HEK293 (cell line): ENCODE measurements at regions not wholly inside any gene's neighbourhood (a gene's known extent, or its start where the extent isn't known, plus 50 kb on each side); places are given as distances from the start of the nearest gene placed in this dataset.

Source experiments
- CTCF ChIA-PET: fragments of 350-600 bp; formaldehyde crosslinking; extraction: SDS; loops from one replicate; lab custom pipeline; 2021; ENCODE audit warnings: antibody characterized with exemption; lab: Yijun Ruan, JAX
- POLR2A ChIA-PET: fragments of 300-600 bp; formaldehyde crosslinking; extraction: SDS; loops from one replicate; lab custom pipeline; 2020; ENCODE audit warnings: antibody characterized with exemption, inconsistent platforms; lab: Yijun Ruan, JAX
- H3K27ac ChIP-seq: fragments of 200-500 bp; sonication (Bioruptor generic); 2 replicates; pipeline ENCODE4 v1.5.1; 2014; ENCODE audit warnings: low read depth, low read length, control low read depth, inconsistent platforms; ENCODE audit errors: extremely low read depth
- H3K36me3 ChIP-seq, 2 experiments: fragments of 200-500 bp in 1 of 2; sonication (Bioruptor generic) in 1 of 2; 1 replicate in 1 of 2; 2 replicates in 1 of 2; pipeline ENCODE4 v1.5.1; 2014 to 2017; ENCODE audit warnings: inconsistent platforms in 2 of 2, low read length in 2 of 2; ENCODE audit not compliant: control insufficient read depth in 2 of 2, insufficient read depth in 1 of 2
- H3K4me1 ChIP-seq: fragments of 200-500 bp; sonication (Bioruptor generic); 2 replicates; pipeline ENCODE4 v1.5.1; 2014; ENCODE audit warnings: mild to moderate bottlenecking, low read length, inconsistent platforms; ENCODE audit not compliant: control insufficient read depth, insufficient read depth
- H3K4me3 ChIP-seq: 2 replicates; pipeline ENCODE4 v1.5.1; 2011; ENCODE audit warnings: low read depth, mild to moderate bottlenecking, control low read depth, low read length, moderate library complexity
- H3K9me3 ChIP-seq: fragments of 200-500 bp; sonication (Bioruptor generic); 2 replicates; pipeline ENCODE4 v1.5.1; 2014; ENCODE audit warnings: low read depth, low read length, inconsistent platforms; ENCODE audit not compliant: control insufficient read depth, insufficient read depth
- BCL11A ChIP-seq: fragments of 450-650 bp; formaldehyde crosslinking; IDR thresholded peaks from 2 replicates; pipeline ENCODE4 v1.5.1; 2016; ENCODE audit warnings: low read depth, missing biosample characterization, missing genetic modification characterization
- BCL6B ChIP-seq: fragments of 450-650 bp; formaldehyde crosslinking; IDR thresholded peaks from 2 replicates; pipeline ENCODE4 v1.5.1; 2017; ENCODE audit warnings: missing biosample characterization, missing genetic modification characterization
- ELK4 ChIP-seq: IDR thresholded peaks from 2 replicates; pipeline ENCODE4 v1.6.1; 2011; ENCODE audit warnings: mild to moderate bottlenecking, low read depth, low read length, borderline replicate concordance
- GLIS1 ChIP-seq: fragments of 450-650 bp; formaldehyde crosslinking; IDR thresholded peaks from 2 replicates; pipeline ENCODE4 v1.5.1; 2016; ENCODE audit warnings: missing biosample characterization, missing genetic modification characterization
- KLF9 ChIP-seq: fragments of 450-650 bp; formaldehyde crosslinking; IDR thresholded peaks from 2 replicates; pipeline ENCODE4 v1.5.1; 2016; ENCODE audit warnings: missing biosample characterization, missing genetic modification characterization, low read depth
- YY1 ChIP-seq: fragments of 450-650 bp; formaldehyde crosslinking; IDR thresholded peaks from 2 replicates; pipeline ENCODE4 v1.5.1; 2018; ENCODE audit warnings: missing biosample characterization, missing genetic modification characterization
- YY2 ChIP-seq: fragments of 450-650 bp; formaldehyde crosslinking; IDR thresholded peaks from 2 replicates; pipeline ENCODE4 v1.5.1; 2016; ENCODE audit warnings: missing biosample characterization, missing genetic modification characterization
- ZBTB44 ChIP-seq: fragments of 450-650 bp; IDR thresholded peaks from 2 replicates; pipeline ENCODE4 v1.5.1; 2018; ENCODE audit warnings: missing biosample characterization, mild to moderate bottlenecking, missing genetic modification characterization
- ZBTB48 ChIP-seq: fragments of 450-650 bp; formaldehyde crosslinking; IDR thresholded peaks from 2 replicates; pipeline ENCODE4 v1.5.1; 2016; ENCODE audit warnings: missing biosample characterization, missing genetic modification characterization
- ZEB2 ChIP-seq: fragments of 450-650 bp; formaldehyde crosslinking; IDR thresholded peaks from 2 replicates; pipeline ENCODE4 v1.5.1; 2016; ENCODE audit warnings: missing biosample characterization, missing genetic modification characterization
- ZFP37 ChIP-seq: fragments of 450-650 bp; formaldehyde crosslinking; IDR thresholded peaks from 2 replicates; pipeline ENCODE4 v1.5.1; 2016; ENCODE audit warnings: missing biosample characterization, missing genetic modification characterization
- ZIC2 ChIP-seq: fragments of 450-650 bp; formaldehyde crosslinking; IDR thresholded peaks from 2 replicates; pipeline ENCODE4 v1.5.1; 2016; ENCODE audit warnings: missing biosample characterization, missing genetic modification characterization
- ZNF366 ChIP-seq: fragments of 450-650 bp; formaldehyde crosslinking; conservative IDR thresholded peaks from 2 replicates; pipeline ENCODE4 v1.5.1; 2016; ENCODE audit warnings: missing biosample characterization, missing genetic modification characterization
- ZNF391 ChIP-seq: fragments of 450-650 bp; formaldehyde crosslinking; IDR thresholded peaks from 2 replicates; pipeline ENCODE4 v1.5.1; 2016; ENCODE audit warnings: low read depth, missing biosample characterization, missing genetic modification characterization, borderline replicate concordance
- ZNF514 ChIP-seq: fragments of 450-650 bp; formaldehyde crosslinking; IDR thresholded peaks from 2 replicates; pipeline ENCODE4 v1.5.1; 2016; ENCODE audit warnings: missing biosample characterization, missing genetic modification characterization
- ZNF518A ChIP-seq: fragments of 450-650 bp; formaldehyde crosslinking; conservative IDR thresholded peaks from 2 replicates; pipeline ENCODE4 v1.5.1; 2016; ENCODE audit warnings: low read depth, missing biosample characterization, missing genetic modification characterization
- ZNF521 ChIP-seq: fragments of 450-650 bp; formaldehyde crosslinking; IDR thresholded peaks from 2 replicates; pipeline ENCODE4 v1.5.1; 2017; ENCODE audit warnings: missing biosample characterization, mild to moderate bottlenecking, missing genetic modification characterization
- ZNF555 ChIP-seq: fragments of 450-650 bp; formaldehyde crosslinking; conservative IDR thresholded peaks from 2 replicates; pipeline ENCODE4 v1.5.1; 2017; ENCODE audit warnings: missing biosample characterization, mild to moderate bottlenecking, missing genetic modification characterization, inconsistent platforms
- ZNF558 ChIP-seq: fragments of 450-650 bp; formaldehyde crosslinking; IDR thresholded peaks from 2 replicates; pipeline ENCODE4 v1.5.1; 2016; ENCODE audit warnings: missing biosample characterization, missing genetic modification characterization
- ZNF580 ChIP-seq: fragments of 450-650 bp; formaldehyde crosslinking; IDR thresholded peaks from 2 replicates; pipeline ENCODE4 v1.5.1; 2016; ENCODE audit warnings: missing biosample characterization, missing genetic modification characterization
- ZNF626 ChIP-seq: fragments of 450-650 bp; sonication (Bioruptor Pico); formaldehyde crosslinking; IDR thresholded peaks from 2 replicates; pipeline ENCODE4 v1.5.1; 2018; ENCODE audit warnings: missing biosample characterization, missing genetic modification characterization, inconsistent platforms
- ZNF76 ChIP-seq: fragments of 450-650 bp; formaldehyde crosslinking; IDR thresholded peaks from 2 replicates; pipeline ENCODE4; 2016; ENCODE audit warnings: low read depth, missing biosample characterization, missing genetic modification characterization, borderline replicate concordance
- ZNF777 ChIP-seq: fragments of 450-650 bp; formaldehyde crosslinking; IDR thresholded peaks from 2 replicates; pipeline ENCODE4 v1.5.1; 2017; ENCODE audit warnings: missing biosample characterization, missing genetic modification characterization, borderline replicate concordance
- ZNF843 ChIP-seq: fragments of 450-650 bp; formaldehyde crosslinking; IDR thresholded peaks from 2 replicates; pipeline ENCODE4 v1.5.1; 2016; ENCODE audit warnings: missing biosample characterization, missing genetic modification characterization
- ZSCAN16 ChIP-seq: fragments of 450-650 bp; formaldehyde crosslinking; IDR thresholded peaks from 2 replicates; pipeline ENCODE4 v1.5.1; 2016; ENCODE audit warnings: missing biosample characterization, missing genetic modification characterization

- Histone ChIP-seq H3K9me3 (no peaks in the 10 kb centered on the region), H3K4me3 (no peak overlapping the region), H3K4me1 (peaks cover 5% of the 10 kb centered on the region; the same call in 1 of the 2 replicates), H3K36me3 (no peaks in the 10 kb centered on the region), H3K27ac (no peak overlapping the region)
- TF ChIP-seq YY1 (tag by site-specific recombination) = no peak
- no peak for TF ChIP-seq ZFP37
- no peak for TF ChIP-seq ZNF558 (tag by site-specific recombination)
- TF ChIP-seq YY2 = no peak
- no peak for TF ChIP-seq ZNF555 (tag by site-specific recombination)
- ChIA-PET POLR2A (no interaction called here), CTCF (no interaction called here)
Observed at GRCh38 chr2:37507703-37508102, 163.3 kb downstream of the QPCT start.

- H3K27ac ChIP-seq = no peak overlapping the region
- no peaks in the 10 kb centered on the region for H3K4me1 ChIP-seq
- ChIA-PET POLR2A (no interaction called here), CTCF (no interaction called here)
- H3K36me3 ChIP-seq = no peaks in the 10 kb centered on the region
- no peaks in the 10 kb centered on the region for H3K9me3 ChIP-seq
- no peak for TF ChIP-seq ZSCAN16 (tag by site-specific recombination)
- no peak for TF ChIP-seq ZIC2 (tag by site-specific recombination)
- no peak for TF ChIP-seq ZNF514 (tag by site-specific recombination)
- TF ChIP-seq BCL6B (tag by site-specific recombination) = no peak
- TF ChIP-seq ZNF391 (tag by site-specific recombination) = no peak
- no peak for TF ChIP-seq ZEB2
- no peak for TF ChIP-seq ZBTB48
- no peak for TF ChIP-seq ZNF521 (tag by site-specific recombination)
- TF ChIP-seq ZNF580 (tag by site-specific recombination) = no peak
- no peak for TF ChIP-seq BCL11A (tag by site-specific recombination)
- TF ChIP-seq ZNF626 (tag by site-specific recombination) = no peak
- no peak for TF ChIP-seq ZNF518A (tag by site-specific recombination)
- TF ChIP-seq ZNF843 (tag by site-specific recombination) = no peak
- TF ChIP-seq ELK4 = no peak
- TF ChIP-seq GLIS1 = no peak
- TF ChIP-seq ZBTB44 (tag by site-specific recombination) = no peak
- TF ChIP-seq ZNF366 (tag by site-specific recombination) = no peak
- no peak for TF ChIP-seq KLF9 (tag by site-specific recombination)
- no peak for TF ChIP-seq ZNF777 (tag by site-specific recombination)
- no peak for TF ChIP-seq ZNF76 (tag by site-specific recombination)
- no peak overlapping the region for H3K4me3 ChIP-seq
Observed at GRCh38 chr2:37512971-37513370, 158.5 kb downstream of the CDC42EP3 start.
